ENCODE measurements at regions not wholly inside any gene's neighbourhood (a gene's known extent, or its start where the extent isn't known, plus 50 kb on each side); places are given as distances from the start of the nearest gene placed in this dataset.

GRCh38 chr2:153307223-153307622 lies 171.3 kb downstream of the RPRM start:
- TF ChIP-seq CTCF (conservative IDR thresholded peaks at IDR 0.05; ENCODE audit: low read depth in 2 of 2) (no peak), EZH2 (IDR thresholded peaks at IDR 0.05; ENCODE audit: low read depth, unreplicated experiment) (no peak), POLR2AphosphoS5 (IDR thresholded peaks at IDR 0.05; ENCODE audit: low read depth) (no peak), CREB1 (CRISPR knock-in tag; IDR thresholded peaks at IDR 0.05; ENCODE audit: low read depth) (no peak), EZH2phosphoT487 (IDR thresholded peaks at IDR 0.05; ENCODE audit: unreplicated experiment) (no peak), ZNF462 (CRISPR knock-in tag; IDR thresholded peaks at IDR 0.05) (no peak), STAT1 (IDR thresholded peaks at IDR 0.05; ENCODE audit: unreplicated experiment) (no peak), REST (IDR thresholded peaks at IDR 0.05; ENCODE audit: unreplicated experiment) (no peak), ZNF331 (CRISPR knock-in tag; IDR thresholded peaks at IDR 0.05; ENCODE audit: low read depth) (no peak), JUNB (IDR thresholded peaks at IDR 0.05; ENCODE audit: unreplicated experiment) (no peak), ETS1 (IDR thresholded peaks at IDR 0.05) (no peak), ZNF114 (CRISPR knock-in tag; IDR thresholded peaks at IDR 0.05) (no peak), NANOG (IDR thresholded peaks at IDR 0.05; ENCODE audit: borderline replicate concordance) (no peak)

All from GM23338 (cell line).